ENCODE measurements at regions not wholly inside any gene's neighbourhood (a gene's known extent, or its start where the extent isn't known, plus 50 kb on each side); places are given as distances from the start of the nearest gene placed in this dataset.

GRCh38 chr2:80947601-80948130, 643.1 kb upstream of the LRRTM1 start:
- TF ChIP-seq CTCF (IDR thresholded peaks at IDR 0.05; ENCODE audit: insufficient read depth, low read length, poor library complexity, severe bottlenecking), result no peak
- no peak for TF ChIP-seq EZH2phosphoT487 (conservative IDR thresholded peaks at IDR 0.05; ENCODE audit: low read length)

Data from SU-DHL-6 (cell line).